Upper lobe of left lung (tissue), 4 donors: ENCODE measurements at regions not wholly inside any gene's neighbourhood (a gene's known extent, or its start where the extent isn't known, plus 50 kb on each side); places are given as distances from the start of the nearest gene placed in this dataset.

Experiments used
- CTCF ChIP-seq, 6 experiments: fragments of 450-650 bp in 4 of 6; fragments of 200-600 bp in 2 of 6; sonication (generic) in 2 of 6; IDR thresholded peaks; one replicate each; pipeline ENCODE4 v1.5.1; 2016 to 2019; ENCODE audit warnings: antibody characterized with exemption in 6 of 6
- EP300 ChIP-seq, 4 donors: sonication (generic); formaldehyde crosslinking; IDR thresholded peaks; one replicate each; pipeline ENCODE4 v1.5.1; 2017; ENCODE audit warnings: antibody characterized with exemption in 4 of 4, control low read depth in 2 of 4
- POLR2A ChIP-seq, 4 donors: fragments of 450-650 bp; IDR thresholded peaks; one replicate each; pipeline ENCODE4 v1.5.1; 2016 to 2017; ENCODE audit warnings: antibody characterized with exemption in 4 of 4, mild to moderate bottlenecking in 2 of 4
- POLR2AphosphoS5 ChIP-seq, 2 donors: sonication (generic); formaldehyde crosslinking; IDR thresholded peaks; one replicate each; pipeline ENCODE4 v1.5.1; 2017; ENCODE audit warnings: antibody characterized with exemption in 2 of 2

GRCh38 chrX:149199734-149200133, 305.4 kb downstream of the IDS start:
- no peak for TF ChIP-seq CTCF (IDR thresholded peaks at IDR 0.05)
- no peak for TF ChIP-seq EP300 (IDR thresholded peaks at IDR 0.05)
- no peak for TF ChIP-seq POLR2AphosphoS5 (IDR thresholded peaks at IDR 0.05)
- no peak for TF ChIP-seq POLR2A (IDR thresholded peaks at IDR 0.05)
